Left ventricle myocardium superior (tissue), 1 donor: ENCODE measurements at regions not wholly inside any gene's neighbourhood (a gene's known extent, or its start where the extent isn't known, plus 50 kb on each side); places are given as distances from the start of the nearest gene placed in this dataset.
"Not testable (repeated sequence)": the region's sequence is repeated elsewhere in the genome, so short reads cannot be mapped to it uniquely, and the experiment has no call there.

Experiments
- ATAC-seq: fragments of 200-7000 bp; cut with Tn5 transposase; one replicate; pipeline ENCODE4 v1.9.1; 2020; ENCODE audit warnings: mild to moderate bottlenecking, moderate library complexity
- DNase-seq: peaks from one replicate; pipeline ENCODE4 v3.0.0-alpha.2; 2020
- intact Hi-C: fragments of 100-400 bp; cut with micrococcal nuclease; formaldehyde crosslinking; loops from one replicate; pipeline ENCODE4 v1.11.0; 2022
- donor health status: DM: no; HTN: yes; CAD: no; lungs with severe emphysema.

DNA sequence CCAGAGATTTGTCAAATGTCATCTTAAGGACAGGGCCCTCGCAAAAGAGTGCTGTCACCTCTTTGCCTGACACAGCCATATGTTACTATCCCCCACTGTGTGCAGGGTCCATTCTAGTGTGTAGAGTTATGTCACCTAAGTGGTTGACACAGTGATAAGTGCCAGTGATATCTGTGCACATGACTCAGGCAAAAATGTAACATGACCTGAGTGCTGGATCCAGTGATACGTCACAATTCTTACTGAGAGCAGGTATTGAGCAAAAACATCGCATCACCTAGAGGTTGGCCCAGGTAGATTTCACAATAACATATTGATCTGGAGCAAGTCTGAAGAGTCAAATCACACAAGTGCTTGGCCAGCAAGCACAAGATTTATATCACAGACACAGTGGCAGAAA, 100.5 kb upstream of the BPY2 start:
- DNase-seq, ATAC-seq, intact Hi-C loops: not testable (repeated sequence)

DNA sequence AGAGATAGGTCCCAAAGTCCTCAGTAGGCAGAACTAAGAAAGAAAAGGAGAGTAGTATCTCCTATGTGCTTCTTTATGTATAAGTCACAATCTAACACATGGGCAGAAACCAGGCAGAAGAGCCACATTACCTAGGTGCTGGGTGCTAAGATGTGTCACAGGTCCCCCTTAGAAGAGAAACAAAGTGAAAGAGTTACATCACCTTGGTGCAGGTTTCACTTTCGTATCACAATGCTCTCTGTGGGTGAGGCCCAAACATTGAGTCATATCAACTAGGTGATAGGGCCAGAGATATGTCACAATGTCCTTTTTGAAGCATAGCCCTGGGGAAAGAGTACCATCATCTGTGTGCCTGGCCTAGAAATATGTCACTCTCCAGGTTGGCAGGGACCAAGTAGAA, 96.1 kb upstream of the BPY2 start:
- intact Hi-C loops, DNase-seq, ATAC-seq: not testable (repeated sequence)

DNA sequence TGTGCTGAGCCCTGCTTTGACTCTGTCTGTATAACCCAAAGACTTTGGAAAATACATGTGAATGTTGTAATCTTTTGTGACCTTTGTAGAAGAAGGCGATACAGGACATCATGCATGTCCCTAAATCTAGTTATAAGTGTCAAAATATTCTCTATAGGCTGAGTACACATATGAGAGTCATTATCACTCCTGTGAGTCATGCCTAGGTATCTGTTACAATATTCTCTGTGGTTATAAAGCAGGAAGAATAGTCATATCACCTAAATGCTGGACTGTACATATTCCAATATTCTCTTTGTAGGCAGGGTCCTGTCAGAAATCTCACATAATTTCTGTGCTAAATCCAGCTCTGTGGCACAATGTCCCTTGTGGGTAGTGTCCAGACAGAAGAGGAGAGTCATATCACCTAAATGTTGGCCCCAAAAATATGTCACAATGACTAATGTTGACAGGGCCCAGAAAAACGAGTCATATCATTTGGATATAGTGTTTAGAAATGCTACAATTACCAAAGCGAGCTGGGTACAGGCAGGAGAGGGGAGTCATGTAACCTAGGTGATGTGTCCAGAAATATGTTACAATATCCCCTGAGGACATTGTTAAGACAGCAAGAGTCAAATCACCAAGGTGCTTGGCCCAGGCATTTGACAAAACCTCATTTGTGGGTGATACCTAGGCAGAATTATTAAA, 80.4 kb upstream of the BPY2 start:
- intact Hi-C loops, ATAC-seq: not testable (repeated sequence)

DNA sequence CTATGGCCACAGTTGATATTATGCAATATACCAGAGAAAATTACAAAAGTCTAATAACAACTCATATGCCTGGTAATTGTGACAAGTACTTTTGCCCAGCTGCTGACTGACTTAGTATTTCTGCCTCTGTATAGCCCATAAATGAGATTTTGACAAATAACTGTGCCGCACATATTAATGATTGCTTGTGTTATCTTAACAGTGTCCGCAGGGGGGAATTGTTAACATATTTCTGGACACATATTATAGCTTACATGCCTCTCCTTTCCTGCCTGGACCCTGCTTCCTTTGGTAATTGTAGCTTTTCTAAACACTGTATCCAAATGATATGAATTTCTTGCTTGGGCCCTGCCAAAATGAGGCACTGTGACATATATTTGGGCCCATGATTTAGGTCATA, 69.0 kb upstream of the BPY2 start:
- DNase-seq, intact Hi-C loops, ATAC-seq: not testable (repeated sequence)

More for the DNA sequence above, 80.4 kb upstream of the BPY2 start:
- DNase-seq, result not testable (repeated sequence)

DNA sequence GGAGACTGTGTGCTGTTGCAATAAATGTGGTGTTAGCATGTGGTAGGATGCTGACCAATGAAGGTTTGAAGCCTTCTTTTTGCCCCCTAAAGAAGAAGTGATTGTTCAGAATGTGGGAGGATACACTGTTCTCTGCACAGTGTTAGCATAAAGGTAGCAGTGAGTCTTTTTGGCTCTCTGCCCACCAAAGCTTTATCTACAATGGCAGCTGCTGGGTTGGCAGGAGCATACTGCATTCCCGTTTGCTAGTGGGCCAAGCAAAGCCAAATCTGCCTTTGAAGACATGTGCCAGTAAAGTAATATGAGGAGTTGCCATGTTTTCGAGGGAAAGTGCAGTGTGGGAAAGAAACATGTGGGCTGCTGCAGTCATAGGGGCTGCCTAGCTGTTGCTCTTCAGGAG, 56.4 kb upstream of the BPY2 start:
- DNase-seq, intact Hi-C loops: not testable (repeated sequence)
- ATAC-seq, result peak; percentile 80

DNA sequence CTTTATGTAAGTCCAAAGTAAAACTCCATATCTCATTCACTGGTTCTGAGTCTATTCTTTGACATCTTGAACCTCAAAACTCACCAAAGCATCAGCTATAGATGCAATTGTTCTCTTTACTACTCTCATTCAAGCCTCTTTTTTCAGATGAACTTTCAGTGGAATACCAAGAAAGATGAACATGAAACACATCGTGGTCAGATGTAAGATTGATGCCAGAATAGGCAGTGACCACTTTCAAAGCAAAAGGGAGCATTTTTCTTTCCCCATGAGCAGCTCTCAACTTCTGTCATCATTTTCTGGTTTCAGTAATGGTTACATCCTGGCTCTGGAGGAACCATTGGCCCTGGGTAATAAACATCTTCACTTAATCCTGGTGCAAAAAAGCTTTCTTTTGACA, 50.6 kb upstream of the BPY2 start:
- intact Hi-C loops, ATAC-seq, DNase-seq: not testable (repeated sequence)
